HG03432 (cell line): ENCODE measurements at regions not wholly inside any gene's neighbourhood (a gene's known extent, or its start where the extent isn't known, plus 50 kb on each side); places are given as distances from the start of the nearest gene placed in this dataset.
"Not testable (repeated sequence)": the region's sequence is repeated elsewhere in the genome, so short reads cannot be mapped to it uniquely, and the experiment has no call there.

Experiments
- ATAC-seq: cut with Tn5 transposase; IDR thresholded peaks from one replicate; pipeline ENCODE4 v1.9.1; 2021; ENCODE audit warnings: mild to moderate bottlenecking, moderate library complexity; ENCODE audit not compliant: unreplicated experiment

DNA sequence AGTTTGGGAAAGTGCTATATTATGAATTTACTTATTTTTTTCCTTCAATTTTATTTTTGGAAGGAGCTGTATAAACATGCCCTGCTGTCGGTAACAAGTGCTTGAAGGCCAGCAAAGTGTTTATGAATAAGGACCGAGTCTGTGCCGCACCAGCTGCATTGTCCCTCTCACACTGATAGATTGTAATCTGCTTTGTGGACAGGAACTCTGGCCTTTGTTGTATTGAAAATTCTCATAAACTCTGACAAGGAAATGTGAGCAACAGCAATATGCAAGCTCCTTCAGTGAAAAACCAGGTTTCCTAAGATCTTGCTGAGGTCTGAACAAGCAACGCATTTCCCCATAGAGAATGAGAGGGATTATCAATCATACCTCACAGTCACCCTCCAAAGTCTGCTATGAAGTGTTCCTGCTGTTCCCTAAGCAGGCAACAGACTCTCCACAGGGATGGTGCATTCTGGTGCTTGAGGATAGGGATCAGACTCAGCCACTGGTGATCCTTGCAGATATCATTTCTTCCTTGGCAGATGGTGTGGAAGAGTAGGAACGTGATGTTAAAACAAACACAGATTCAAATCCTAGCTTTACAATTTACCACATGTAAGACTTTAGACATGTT lies 109.6 kb downstream of the KCNJ2 start:
- no peak for ATAC-seq

DNA sequence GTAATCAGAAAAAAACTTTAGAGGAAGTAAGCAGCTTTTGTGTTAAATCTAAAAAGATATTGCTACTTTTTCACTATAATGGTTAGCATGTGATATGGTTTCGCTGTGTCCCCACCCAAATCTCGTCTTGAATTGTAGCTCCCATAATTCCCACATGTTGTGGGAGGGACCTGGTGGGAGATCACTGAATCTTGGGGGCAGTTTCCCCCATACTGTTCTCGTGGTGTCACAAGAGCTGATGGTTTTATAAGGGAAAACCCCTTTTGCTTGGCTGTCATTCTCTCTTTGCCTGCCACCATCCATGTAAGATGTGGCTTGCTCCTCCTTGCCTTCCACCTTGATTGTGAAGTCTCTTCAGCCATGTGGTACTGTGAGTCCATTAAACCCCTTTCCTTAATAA lies 117.1 kb downstream of the KCNJ2 start:
- no peak for ATAC-seq

DNA sequence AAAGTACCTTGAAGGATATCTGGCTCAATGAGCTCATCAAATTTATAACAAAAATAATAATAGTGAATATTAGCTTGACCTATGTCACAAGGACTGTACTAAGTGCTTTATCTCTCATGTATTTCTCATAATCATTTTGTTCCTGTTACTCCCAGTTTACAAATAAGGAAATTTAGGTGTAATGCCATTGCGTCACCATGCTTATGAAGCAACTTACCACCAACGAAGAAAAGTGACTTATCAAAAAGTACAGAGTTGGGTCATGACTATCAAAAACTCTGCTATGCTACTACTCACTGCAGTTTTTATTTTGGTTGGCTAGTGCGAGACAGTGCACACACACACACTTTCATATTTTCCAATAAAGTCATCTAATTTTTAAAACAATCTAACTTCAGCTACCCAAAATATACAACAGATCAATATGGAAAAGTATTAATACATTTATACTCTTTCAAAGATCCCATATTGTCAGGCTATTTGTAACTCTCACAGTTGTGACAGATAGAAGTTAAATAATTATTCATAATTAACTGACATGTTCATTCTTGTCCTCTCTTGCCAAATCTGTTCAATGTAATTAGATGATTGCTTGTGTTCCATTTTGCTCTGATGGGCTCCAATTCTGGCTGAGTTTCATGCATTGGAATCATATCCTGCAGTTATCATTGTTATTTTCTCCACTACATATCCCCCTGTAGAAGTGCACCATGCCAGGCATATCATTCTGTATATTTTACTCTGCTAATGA lies 119.4 kb downstream of the KCNJ2 start:
- ATAC-seq, result no peak

DNA sequence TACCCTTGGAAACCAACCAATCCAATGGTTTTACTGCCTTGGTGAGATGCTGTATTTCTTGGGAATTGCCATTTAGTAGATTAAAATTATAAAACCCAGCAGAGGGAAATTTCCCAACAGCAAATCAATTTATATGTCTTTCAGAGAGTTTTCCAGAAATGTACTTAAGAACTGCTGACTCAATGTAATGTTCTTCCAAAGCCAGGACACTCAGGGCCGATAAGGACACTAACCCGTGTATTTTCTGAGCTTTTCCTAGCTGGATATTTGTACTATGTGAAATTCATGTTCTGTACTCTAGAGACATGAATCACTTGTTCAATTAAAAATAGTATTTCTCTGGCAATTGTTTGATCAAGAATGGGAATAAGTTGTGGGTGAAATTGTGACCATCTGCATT lies 121.4 kb downstream of the KCNJ2 start:
- no peak for ATAC-seq

DNA sequence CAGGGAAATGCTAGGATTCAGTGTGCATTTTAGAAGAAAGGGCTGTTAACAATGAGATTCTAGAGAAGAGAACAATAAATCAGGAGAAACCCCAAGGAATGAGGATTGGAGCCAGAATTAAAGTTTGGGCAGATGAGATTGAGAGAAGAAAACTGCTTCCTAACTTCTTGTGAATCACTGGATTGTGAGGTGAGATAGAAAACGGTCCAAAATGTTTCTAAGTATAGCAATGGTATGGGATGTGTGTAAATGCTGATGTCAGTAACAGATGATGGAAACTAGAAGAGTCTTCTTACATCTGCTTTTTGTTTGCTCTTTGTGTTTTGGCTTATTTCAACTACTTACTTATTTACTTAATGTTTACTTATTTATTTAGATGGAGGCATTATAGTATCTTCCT lies 123.0 kb downstream of the KCNJ2 start:
- ATAC-seq, result no peak

DNA sequence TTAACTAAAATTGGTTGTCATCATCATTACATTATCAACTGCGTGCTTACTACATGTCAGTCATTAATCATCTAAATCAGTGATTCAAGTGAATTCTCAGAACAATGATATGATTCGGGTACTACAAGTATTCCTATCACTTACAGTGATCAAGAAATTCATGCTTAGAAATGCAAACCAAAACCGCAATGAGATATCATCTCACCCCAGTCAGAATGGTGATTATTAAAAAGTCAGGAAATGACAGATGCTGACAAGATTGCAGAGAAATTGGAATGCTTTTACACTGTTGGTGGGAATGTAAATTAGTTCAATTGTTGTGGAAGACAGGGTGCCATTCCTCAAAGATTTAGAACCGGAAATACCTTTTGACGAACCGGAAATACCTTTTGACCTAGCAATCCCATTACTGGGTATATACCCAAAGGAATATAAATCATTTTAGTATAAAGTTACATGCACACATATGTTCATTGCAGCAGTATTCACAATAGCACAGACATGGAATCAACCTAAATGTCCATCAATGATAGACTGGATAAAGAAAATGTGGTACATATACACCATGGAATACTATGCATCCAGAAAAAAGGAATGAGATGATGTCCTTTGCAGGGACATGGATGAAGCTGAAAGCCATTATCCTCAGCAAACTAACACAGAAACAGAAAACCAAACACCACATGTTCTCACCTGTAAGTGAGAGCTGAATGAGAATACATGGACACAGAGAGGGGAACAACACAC lies 124.4 kb downstream of the KCNJ2 start:
- ATAC-seq, result not testable (repeated sequence)

DNA sequence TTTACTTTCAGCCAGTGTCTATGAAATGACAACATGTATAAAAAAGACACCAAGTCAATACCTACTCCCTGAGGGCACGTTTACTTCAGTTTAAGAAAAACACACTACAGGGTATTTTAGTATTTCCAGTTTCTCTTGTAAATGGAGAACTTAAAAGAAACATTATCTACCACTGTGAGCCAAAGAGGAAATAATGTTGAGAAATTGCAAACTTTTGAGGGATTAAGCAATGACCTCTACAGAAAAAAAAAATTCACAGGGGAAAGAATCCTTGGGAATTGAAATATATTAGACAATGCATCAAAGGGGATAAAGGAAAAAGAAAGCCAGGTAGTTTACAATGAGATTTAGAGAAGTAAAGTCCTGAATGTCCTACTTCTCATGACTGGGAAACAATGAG lies 126.0 kb downstream of the KCNJ2 start:
- ATAC-seq, result no peak

DNA sequence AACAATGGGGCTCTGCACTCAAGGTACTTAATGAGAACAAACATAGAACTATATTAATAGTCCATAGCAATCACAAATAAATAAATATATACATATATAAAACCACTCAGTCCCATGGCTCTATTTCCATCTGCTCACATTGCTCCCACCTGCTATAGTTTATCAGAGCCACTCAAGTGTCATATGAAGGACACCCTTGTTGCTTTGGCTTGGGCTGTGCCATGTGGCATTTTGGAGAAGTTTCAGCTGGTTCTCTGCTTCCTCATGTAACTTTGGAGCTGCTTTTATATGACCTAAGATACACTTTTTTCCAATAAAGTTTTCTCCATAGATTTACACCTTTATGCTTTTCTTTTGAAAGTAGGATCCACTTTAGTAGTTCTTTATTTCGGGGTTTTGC lies 126.4 kb downstream of the KCNJ2 start:
- ATAC-seq, result no peak

DNA sequence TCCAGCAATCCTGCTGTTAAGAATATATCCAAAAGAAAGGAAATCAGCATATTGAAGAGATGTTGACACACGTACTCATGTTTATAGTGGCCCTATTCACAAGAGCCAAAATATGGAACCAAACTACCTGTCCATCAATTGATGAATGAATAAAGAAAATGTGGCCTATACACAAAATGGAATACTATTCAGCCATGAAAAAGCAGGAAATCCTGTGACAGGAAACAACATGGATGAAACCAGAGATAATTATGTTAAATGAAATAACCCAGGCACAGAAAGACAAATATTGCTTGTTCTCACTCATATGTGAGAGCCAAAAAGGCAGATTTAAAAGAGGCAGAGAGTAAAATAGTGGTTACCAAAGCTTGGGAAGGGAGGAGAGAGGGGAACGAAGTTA lies 127.1 kb downstream of the KCNJ2 start:
- ATAC-seq, result no peak

DNA sequence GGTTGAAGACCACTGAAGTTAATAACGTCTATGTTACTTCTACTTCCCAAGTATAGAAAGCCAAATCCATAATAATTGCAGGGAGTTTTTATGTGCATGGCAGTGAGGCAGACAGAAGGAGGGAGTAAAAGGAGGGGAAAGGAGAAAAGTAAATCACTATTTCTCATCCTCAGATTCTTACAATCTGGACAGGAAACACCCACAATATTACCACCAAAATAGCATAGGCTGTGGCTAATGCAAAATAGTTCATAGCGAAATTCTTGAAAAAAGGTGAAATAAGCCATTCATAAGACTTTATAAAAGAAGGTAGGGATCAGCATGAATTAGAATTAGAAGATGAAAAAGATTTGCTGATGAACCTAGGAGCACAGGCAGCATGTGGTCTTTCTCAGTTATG lies 128.1 kb downstream of the KCNJ2 start:
- no peak for ATAC-seq

DNA sequence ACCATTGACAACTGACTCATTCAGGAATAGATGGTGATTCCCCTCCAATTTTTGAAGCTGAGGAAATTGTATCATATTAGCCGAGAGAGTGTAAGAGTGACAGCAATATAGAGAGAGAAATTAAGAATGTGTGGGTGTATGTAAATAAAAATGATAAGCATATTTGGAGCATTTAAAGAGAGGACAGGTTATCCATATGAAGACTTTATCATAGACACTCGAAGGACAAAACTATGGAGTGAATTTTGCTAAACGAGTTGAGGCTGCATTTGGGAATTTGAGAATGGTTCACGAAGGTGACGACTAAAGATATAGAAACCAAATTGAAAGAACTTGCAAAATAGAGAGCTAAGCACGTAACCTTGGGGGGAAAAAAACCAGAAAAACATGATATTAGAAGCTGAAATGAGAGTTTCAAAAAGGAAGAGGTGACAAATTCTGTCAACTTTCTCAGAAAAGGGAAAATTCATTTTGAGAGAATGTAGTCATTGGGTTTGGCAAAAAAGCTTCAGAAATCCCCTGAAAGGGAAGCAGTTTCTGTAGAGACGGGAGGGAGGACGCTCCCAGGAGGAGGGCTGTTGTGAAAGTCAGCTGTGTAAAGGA lies 129.7 kb downstream of the KCNJ2 start:
- peak; percentile 59 for ATAC-seq

DNA sequence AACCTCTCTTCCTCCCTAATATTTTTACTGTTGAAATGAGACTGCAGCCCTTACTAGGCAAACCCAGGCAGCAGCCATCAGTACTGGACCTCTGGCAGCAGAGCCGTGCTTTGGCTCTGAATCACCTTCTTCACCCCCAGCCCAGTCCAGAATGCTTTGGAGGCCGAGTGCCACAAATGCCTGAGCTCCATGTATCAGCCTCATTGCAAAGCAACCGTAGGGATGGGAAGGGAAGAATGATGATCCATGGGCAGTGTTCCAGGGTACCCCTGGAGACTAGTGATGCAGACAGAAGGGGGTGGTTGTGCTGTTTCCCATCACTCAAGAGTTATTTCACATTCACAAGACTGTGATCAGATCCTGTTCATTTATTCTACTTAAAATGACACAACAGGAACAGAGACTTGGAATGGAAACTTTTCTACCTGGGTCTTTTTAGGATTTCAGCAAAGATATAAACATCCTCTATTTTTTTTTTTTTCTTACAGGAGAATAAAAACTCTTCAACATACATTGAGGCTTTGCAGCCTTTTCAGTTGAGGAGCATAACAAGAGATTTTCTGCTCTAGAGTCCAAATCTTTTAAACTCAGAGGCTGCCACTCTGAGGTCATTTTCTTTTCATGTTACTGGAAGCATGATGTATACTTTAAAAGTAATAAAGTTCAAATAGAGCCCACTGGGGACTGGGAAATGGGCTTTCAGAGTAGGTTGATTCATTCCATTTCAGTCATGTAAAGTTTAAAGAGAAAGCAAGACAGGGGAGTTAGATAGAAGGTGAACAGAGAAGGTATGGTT lies 138.3 kb downstream of the KCNJ2 start:
- ATAC-seq, result no peak

DNA sequence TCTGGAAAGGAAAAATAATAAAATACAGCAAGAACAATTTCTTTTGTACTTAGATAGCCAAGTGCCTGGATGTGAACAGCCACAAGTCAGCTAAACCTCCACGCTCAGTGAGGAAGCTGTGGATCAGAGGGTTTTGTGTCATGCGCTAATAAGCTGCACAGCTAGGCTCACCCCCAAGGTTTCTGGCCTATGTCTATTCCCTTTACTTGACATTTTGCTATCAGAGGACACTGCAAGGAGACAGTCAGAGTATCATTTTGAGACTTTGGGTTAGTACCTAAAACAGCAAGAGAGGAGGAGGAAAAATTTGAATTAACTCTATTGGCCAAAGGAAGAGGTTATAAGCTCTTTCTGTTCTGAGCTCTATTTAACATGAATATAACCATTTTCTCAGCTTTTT lies 139.3 kb downstream of the KCNJ2 start:
- no peak for ATAC-seq

DNA sequence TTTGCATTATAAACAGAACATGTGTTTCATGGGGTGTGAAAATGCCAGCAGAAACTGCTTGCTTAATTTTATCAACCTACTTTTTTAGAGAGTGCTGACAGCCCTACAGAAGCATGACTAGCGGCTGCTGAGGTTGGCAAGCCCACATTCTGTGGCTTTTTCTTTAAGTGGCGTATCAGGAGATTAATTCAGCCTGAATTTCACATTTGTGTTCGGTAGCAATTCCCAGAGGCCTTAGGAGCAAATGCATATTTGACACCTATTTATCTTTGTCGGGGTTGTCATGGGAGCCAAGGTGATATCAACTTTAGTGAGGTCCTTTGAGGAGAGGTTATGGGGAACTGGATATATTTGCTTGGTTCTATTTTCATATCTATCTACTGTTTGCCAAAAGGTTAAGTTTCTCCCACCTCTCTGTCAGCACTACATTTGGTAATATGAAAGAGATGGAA lies 140.9 kb downstream of the KCNJ2 start:
- no peak for ATAC-seq

DNA sequence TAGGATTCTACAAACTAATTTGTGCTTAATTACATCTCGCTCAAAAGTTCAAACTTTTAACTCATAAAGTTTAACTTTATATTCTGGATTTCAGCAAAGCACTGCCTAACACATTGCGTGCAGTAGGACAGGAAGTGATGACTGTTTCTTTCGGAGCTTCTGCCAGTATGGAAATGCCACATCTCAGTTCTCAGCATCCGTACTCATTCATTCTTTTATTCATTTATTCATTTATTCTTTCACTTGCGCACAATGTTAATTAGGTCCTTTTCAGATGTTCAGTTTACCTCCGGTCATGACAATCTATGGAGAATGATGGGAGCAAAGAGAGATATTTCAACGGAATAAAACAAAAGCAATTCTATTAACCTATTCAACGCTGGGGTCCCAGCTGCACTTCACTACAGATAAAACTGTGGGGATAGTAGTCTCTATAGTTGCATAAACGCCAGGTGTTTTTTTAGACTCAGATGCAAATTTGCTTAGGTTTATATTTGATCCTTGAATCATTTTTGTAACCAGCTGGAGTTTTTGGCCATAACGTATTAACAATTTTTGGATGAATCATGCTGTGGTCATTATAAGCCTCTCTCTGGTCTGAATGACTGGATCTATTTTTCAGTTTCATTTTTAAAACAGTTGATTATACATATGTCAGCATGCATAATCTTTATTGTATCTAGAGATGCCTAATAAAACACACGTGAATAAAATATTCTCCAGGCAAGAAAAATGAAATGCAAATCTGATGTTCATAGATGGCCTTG lies 143.9 kb downstream of the KCNJ2 start:
- ATAC-seq, result no peak

DNA sequence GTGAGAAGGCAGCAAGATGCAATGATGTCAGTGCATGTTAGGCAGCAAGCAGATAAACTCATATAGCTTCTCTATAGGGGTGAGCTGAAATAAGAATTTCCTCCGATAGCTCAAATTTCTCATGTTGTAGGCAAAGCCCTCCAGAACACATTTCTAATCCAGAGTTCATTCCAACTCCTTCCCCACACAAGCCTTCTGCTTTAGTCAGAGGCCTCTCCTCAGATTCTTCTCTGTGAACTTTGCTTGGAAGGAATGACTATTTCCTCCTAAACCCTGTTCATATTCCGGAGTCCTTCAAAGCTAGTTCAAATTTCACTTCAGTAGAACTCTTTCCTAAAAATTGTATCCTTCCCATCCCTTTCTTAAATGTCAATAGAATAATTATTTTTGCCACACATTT lies 144.8 kb downstream of the KCNJ2 start:
- no peak for ATAC-seq

DNA sequence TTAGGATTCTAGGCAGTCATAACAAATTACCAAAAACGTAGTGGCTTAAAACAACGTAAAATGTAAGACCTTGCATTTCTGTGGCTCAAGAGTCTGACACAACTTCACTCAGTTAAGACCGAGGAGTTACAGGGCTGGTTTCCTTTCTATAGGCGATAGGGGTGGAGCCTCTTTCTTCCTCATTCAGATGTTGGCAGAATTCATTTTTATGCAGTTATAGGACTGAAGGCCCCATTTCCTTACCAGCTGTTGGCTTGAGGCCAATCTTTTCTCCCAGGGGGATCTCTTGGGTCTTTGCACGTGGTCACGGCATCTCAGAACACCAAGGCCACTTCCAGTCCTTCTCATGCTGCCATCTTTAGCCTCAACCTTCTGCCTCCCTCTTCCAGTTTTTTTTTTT lies 145.2 kb downstream of the KCNJ2 start:
- ATAC-seq, result no peak

DNA sequence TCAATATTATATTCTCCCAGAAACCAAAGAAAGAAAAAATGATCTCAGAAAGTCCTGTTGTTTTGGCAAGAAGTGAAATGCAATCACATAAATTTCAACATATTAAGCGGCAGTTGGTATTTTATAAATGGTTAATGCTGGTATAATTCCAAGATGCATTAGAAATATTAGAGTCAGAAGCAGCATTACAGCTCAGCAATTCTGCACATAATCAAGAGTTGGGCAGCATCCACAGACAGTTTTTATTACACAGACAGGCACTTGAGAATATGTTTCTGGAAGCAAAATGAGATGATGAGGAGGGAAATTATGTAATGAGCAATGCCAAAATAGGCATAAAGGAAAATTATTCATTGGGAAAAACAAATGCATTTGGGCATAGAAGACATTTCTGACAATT lies 148.1 kb downstream of the KCNJ2 start:
- no peak for ATAC-seq

DNA sequence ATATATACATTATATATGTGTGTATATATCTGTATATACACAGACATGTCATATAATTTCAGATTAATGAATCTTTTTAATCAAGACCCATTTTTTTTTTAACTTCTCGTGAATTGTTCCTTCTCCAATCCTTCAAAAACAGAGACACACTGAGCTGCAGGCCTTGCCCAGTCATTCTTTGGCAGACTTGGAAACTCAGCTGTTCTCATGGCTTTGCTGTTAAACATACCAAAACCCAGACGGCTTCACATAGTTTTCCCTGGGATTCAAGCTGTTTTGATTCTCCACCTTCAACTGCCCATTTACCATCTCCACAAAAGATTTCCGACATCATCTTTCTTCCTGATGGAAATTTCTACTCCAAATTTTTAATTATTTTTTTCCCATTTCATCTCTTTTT lies 148.7 kb downstream of the KCNJ2 start:
- ATAC-seq, result no peak

DNA sequence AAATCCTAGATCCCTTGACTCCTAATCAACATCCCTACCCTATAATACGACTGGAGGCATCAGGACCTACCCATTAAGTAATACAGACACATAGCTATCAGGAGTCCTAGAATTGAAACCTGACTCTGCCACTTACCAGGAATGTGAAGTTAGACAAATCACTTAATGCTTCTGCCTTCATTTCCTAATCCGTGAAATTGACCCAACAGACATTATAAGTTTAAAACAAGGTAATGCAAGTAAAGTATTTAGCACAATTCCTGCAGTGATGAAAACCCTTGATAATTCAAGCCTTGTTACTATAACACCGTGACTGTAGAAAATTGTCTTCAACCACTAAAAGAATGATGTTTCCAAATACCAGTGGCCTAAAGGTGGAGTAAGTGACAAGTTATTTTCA lies 150.2 kb downstream of the KCNJ2 start:
- no peak for ATAC-seq
